ENCODE measurements at regions not wholly inside any gene's neighbourhood (a gene's known extent, or its start where the extent isn't known, plus 50 kb on each side); places are given as distances from the start of the nearest gene placed in this dataset.

GRCh38 chr5:13207112-13207511 is 737.4 kb downstream of the DNAH5 start:
- TF ChIP-seq, protein P1, sequence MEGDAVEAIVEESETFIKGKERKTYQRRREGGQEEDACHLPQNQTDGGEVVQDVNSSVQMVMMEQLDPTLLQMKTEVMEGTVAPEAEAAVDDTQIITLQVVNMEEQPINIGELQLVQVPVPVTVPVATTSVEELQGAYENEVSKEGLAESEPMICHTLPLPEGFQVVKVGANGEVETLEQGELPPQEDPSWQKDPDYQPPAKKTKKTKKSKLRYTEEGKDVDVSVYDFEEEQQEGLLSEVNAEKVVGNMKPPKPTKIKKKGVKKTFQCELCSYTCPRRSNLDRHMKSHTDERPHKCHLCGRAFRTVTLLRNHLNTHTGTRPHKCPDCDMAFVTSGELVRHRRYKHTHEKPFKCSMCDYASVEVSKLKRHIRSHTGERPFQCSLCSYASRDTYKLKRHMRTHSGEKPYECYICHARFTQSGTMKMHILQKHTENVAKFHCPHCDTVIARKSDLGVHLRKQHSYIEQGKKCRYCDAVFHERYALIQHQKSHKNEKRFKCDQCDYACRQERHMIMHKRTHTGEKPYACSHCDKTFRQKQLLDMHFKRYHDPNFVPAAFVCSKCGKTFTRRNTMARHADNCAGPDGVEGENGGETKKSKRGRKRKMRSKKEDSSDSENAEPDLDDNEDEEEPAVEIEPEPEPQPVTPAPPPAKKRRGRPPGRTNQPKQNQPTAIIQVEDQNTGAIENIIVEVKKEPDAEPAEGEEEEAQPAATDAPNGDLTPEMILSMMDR (IDR thresholded peaks at IDR 0.05 in 8 of 11, conservative IDR thresholded peaks at IDR 0.05 in 3 of 11): no peak
- TF ChIP-seq POLR2AphosphoS5 (IDR thresholded peaks at IDR 0.05): no peak
